Stimulated activated CD4-positive, alpha-beta T cell treated with anti-CD3 and anti-CD28 coated beads, Interleukin-12 subunit alpha, Interleukin-12 subunit beta, amount 100 ng/mL, for 48 hours (primary cell): ENCODE measurements at regions not wholly inside any gene's neighbourhood (a gene's known extent, or its start where the extent isn't known, plus 50 kb on each side); places are given as distances from the start of the nearest gene placed in this dataset.

Source experiments
- DNase-seq, 3 donors: peaks; one replicate each; pipeline ENCODE4 v3.0.0-alpha.2; 2020; ENCODE audit warnings: low read depth in 2 of 3, low spot score in 1 of 3

DNA sequence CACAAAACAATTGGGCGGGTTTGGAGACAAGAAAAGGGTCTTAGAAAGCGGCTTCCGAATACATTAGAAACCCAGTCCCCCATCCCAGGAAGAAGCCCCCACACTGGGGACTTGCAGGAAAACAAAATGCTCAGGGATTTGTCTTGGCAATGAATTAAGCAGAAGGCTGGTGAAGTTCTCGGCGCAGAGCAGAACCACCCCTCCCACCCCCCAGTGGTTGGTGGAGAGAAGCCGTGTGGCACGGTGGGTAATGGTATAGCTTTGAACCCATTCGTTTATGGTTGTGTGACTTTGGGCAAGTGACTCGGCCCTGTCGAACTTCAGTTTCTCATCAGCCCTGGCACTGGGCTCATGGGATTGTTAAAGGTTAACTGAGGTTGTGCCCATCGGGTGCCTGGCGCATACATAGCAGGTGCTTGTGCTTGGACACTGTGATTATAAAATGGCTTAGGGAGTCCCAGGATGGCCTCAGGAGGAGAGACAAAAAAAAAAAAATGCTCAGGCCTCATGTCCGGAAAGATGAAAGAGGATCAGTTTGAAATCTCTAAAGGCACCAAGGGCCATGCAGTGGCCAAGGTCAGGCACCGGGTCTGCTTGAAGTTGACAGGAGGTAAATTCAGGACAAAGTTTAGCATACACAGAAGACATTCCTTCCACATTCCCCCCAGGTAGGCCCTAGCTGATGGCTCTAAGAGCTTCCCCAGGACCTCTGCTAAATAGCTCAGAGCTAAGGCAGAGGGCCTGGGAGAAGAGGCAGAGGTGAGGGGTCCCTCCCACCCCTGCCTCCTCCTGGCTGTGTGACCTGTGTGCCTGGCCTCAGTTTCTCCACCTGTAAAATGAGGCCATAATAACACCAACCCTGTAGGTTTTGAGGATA lies 120.1 kb upstream of the PTPN1 start:
- no peak for DNase-seq

DNA sequence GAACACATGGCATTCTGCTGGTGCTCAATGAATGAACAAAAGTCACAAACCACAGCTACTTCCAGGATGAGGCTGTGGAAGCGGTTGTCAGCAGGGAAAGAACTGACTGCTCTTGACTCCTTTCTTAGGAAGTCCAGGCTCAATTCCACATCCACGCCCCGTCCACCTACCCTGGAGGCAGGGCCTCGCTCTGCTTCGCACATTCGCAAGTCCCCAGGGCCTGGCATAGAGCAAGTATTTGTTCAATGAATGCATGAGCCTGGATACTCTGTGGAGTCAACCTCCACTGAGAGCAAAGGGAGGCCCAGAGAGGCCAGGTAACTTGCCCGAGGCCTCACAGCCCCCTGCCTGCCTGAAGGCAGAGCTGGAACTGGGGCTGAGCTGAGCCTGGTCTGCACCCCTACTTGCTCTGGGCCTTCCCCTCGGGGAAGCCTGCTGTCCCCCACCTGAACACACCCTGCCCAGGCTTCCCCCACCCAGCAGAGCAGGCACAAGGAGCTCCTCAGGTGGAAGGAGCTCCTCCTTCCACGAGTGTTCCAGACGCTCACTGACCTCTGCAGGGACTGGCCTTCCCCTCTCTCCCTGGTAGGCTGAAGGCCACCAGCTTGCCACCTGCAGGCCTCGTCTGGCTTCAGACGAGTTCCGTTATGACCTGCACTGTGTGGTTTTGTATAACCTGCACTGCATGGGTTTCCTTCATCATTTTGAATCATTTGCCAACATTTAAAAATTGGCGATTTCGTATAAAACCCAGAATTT lies 119.3 kb upstream of the PTPN1 start:
- no peak for DNase-seq

DNA sequence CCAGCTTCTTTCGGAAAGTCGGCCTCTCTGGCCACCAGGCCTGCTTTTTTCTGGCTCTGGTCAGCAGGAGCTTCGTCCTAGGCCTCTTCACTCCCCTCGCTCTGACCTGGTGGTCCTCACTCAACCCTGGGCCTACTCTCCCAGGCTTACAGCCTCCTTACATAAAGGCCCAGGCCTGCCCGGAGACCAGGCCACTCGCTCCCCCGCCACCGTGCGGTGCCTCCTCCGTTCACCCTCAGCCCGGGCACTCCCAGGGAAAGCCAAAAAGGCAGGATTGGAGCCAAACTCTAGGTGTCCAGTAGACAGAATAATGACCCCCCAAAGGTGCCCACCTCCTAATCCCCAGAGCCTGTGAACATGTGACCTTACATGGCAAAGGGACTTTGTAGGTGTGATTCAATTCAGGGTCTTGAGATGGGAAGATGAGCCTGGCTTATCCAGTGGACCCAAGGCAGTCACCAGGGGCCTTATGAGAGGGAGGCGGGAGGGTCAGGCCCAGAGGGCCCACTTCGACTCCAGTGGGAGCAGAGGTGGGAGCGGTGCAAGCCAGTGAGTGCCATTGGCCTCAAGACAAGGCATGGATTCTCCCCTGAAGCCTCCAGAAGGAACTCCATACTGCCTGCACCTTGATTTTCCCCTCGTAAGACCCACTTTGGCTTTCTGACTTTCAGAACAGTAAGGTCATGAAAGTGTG lies 118.6 kb upstream of the PTPN1 start:
- no peak for DNase-seq

DNA sequence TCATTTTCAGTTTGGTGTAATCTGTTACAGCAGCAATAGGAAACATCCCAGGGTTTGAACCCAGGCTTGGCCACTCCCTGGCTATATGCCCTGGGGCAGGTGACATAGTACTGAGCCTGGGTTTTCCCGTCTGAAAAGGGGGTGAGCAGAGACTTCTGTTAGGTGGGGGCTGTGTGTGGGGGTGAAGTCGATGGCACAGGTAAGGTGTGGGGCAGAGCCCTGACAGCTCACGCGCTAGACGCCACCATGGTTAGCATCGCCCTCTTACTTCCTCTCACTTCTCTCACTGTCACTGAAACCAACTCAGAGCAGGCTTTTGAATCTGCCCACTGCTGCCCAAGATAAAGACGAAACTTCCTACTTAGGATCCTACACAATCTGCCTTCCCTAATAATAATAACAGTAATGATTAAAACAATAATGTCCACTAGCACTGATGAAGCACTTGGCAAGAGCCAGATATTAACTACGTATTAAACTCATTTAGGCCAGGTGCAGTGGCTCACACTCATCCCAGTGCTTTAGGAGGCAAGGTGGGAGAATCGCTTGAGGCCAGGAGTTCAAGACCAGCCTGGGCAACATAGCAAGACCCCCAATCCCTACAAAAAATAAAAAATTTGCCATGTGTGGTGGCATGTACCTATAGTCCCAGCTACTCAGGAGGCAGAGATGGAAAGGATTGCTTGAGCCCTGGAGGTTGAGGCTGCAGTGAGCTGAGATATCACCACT lies 117.9 kb upstream of the PTPN1 start:
- no peak for DNase-seq

DNA sequence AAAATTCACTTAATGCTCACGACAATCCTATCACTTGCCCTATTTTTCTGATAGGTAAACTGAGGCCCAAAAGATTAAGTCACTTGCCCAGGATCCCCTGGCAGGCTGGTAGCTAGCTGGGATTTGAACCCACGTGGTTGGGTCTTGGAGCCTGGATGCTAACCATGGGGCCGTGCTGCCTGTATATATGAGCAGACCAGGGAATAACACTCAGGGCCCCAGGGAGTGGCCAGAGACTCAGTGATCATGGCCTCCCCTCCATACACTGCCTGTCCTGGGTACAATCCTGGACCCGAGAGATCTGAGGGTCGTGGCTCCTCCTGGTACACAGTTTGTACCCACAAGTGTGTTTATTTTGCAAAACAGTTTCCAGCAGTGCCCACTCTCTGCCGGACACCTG lies 116.9 kb upstream of the PTPN1 start:
- no peak for DNase-seq

DNA sequence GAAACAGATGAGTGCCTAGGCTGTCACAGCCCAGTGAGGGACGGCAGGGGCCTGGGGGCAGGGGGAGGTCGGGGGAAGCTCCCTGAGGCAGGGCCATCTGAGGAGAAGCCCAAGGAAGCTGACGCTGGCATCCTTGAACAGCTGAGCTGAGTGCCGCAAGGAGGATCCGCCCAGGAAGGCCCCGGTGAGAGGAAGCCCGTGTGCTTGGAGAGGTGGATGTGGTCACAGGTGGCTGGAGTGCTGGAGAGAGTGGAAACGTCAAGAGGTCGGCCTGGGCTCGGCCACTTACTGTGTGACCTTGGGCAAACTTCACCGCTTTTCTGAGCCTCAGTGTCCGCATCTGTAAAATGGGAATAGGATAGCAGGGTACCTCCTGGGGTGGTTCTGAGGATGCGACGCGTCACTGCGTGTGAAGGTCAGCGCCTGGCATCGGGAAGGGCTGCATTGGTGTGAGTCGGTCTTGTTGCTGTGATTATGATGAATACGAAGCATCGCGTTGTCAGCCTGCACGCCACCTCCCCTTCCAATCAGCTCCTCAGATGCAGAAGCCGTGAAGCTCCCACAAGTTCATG lies 116.1 kb upstream of the PTPN1 start:
- no peak for DNase-seq

DNA sequence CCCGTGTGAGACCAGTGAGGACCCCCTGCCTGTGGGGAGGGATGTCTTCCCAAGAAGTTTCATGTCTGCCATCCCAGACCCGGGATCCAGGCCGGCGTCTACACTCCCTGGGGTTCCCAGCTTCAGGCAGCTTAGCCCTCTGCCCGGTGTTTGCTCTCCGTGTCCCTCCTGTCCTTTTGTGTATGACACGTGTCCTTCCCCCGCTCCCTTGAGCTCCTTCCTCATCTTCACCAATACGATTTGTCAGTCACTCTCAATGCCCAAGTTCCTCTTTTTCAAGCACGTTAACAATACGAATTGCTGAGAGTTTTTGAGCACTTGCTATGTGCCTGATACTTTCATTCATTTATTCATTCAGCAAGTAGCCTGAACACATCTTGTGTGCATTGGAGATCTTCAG lies 115.6 kb upstream of the PTPN1 start:
- no peak for DNase-seq

DNA sequence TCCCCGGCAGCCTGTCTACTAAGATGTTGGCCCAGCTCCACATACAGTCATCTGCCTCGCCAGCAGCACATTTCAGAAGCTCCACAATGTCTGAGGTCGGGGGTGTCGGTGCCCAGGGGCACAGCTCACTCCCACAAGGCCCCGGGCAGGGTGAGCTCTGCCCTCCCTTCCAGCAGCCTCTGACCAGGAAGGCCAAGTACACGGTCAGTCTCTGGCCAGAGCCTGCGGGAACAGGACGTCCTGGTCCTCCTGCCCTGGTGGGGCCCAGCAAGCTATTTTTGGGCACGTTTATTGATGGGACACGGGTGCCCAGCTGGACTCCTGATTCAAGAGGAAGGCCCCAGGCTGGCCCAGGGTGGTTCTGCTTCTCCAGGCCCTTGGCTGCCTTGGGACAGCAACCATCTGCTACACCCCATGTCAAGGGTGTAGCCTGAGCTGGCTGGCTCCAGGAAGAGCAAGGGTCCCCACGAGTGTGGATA lies 114.9 kb upstream of the PTPN1 start:
- DNase-seq: no peak

DNA sequence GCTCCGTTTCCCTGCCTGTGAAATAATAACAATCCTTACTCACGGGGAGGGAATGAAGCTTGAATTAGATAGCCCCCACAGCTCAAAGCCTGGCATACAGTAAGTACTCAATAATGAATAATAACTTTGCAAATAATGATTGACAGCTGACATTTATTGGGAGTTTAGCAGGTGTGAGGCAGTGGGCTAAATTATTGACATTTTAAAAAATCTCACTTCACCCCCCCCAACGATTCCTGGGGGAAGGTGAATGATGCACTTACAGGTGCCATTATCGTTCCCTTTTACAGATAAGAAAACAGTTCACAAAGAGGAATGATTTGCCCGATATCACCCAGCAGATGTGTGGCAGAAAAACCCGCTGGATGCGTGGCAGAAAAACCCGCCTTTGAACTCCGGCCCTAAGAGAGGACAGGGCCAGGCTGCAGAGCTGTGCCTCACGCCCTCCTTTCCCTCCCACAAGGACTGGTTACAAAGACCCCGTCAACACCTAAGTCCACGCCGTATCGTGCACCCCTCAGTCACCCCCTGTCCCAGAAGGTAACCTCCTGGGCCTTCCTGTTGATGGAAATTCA lies 114.2 kb upstream of the PTPN1 start:
- no peak for DNase-seq

DNA sequence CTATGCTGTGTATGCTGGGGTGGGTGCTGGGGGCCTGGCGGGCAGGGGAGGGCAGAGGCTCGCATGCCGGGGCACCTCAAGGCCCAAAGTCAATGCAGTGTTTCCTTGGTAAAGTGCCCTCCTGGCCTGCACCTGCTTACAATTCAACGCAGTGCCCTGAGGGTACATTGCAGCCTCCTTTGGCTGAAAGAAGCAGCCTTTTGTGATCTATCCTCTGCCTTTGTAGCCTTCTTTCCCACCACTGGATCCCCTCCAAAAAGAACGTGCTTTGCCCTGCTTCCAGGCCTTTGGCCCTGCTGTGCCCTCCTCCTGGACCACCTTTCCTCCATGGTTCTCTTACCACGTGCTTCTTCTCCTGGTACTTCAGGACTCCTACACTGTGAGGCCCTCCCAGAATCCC lies 113.6 kb upstream of the PTPN1 start:
- DNase-seq: no peak

DNA sequence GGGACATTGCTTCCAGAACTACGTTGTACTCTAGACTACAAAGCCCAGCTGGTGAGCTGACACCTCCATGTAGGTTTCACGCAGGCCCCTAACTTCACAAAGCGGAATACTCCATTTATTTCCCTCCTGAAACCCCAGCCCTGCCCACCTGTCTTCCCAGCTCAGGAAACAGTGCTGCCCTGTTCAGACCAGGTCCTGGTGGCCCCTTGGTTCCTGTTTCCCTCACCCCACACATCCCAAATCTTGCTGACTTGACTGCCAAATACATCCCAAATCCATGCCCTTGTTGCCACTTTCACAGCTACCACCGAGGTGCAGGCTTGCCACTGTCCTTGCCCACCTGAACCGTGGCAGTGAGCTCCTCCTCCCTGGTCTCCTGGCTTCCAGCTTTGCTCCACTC lies 113.1 kb upstream of the PTPN1 start:
- no peak for DNase-seq

DNA sequence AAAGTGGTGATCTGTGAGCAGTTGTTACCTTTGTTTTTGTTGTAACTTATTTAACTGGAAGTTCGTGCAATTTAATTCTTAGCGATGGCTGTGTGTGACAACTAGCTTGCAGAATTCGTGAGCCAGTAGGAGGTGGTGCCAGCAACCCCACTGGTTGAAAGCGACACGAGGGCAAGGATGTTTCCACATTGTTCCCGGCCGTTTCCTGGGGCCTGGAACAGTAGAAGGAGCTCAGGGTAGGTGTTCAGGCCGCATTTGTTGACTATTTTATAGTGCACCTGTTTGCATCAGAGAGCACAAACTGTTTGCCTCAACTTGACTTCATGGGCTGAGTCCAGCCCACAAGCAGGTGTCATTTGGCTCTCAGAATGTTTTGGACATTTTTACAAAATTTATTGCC lies 112.1 kb upstream of the PTPN1 start:
- DNase-seq: no peak

DNA sequence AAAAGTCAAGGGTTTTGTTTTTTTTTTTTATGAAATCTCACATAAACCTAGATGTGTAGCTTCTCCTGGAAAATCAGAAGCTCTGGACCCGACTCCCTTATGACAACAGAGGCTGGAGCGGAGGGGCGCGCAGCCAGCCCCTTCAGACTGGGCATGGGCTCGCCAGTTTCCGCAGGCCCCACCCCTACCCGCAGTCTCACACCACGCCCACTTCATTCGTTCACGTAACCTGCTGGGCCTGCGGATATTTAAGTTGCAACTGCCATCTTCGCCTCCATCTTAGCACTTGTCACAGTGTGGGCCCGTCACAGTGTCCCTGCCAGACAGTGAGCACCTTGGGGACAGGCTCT lies 111.7 kb upstream of the PTPN1 start:
- DNase-seq: no peak

DNA sequence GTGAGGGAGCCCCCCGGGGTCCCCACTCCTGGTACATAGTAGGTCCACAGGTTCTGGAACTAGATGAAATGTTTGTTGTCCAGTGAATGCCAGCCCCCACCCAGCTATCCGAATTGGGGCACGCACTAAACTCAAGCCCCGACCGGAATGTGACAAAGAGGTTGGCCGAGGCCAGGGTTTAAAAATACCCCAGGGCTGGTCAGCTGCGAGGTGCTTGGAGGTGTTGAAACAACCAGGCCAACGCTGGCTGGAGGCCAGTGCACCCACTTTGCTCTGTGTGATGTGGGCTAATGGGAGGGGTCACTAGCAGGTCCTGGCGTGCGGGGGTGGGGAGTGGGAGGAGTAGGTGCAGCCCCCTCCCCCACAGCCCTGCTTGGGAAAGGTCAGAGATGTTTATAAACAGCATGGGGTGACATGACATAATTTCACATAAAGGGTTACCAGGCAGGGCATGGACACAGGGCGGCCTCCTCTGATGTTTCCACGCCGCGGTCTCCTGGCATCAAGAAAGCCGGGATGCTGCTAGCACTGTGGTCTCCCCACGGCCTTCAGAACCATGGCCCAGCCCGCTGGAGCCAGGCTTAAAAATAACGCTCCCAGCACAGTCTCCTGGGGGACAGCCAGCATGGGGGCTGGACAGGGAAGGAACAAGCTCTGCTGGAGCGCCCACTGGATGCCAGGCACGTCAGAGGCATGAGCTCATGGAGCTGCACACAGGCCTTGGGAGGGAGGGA lies 111.2 kb upstream of the PTPN1 start:
- DNase-seq: no peak

DNA sequence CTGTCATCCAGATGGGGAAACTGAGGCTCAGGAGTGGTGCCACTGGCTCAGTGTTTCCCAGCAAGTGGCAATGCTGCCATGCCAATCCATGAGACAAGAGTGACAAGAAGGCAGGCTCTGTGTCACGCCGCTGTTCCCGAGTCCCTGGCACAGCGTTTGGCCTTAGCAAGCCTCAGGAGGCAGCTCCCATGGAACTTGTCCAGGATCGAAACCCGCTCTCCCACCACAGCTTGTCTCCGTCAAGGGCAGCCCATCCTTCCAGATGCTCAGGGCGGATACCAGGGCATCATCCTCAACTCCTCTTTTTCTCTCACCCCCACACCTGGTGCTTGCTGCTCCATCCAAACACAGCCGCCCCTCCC lies 110.6 kb upstream of the PTPN1 start:
- DNase-seq: no peak

DNA sequence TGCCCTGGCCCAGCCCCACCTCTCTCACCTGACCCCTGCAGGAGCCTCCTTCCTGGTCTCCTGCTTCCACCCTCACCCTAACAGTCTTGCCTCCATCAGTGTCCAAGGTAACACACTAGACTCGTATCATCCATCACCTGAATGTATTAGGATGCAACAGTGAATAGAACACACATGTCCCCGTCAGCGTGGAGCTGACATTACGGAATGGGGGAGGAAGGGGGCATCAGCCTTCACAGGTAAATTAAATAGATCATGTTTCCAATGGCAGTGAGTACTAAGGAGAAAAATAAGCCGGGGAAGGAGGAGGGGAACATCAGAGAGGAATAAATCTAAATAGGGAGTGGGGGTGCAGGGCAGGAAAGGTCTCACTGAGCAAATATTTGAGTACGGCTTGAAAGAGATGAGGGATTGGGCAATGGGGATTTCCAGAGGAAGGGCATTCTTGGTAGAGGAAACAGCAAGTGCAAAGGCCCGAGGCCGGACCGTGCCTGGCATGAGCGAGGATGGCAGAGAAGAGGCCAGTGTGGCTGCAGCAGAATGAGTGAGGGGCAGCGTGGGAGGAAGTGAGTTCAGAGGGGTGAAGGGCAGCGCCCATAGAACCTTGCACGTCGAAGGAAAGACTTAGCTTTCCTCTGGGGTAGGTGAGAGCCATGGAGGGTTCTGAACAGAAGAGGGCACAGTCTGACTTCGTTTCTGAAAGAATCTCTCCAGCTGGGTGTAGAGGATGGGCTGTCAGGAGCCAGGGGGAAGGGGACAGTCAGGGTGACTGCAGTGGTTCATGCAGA lies 110.1 kb upstream of the PTPN1 start:
- DNase-seq: no peak

DNA sequence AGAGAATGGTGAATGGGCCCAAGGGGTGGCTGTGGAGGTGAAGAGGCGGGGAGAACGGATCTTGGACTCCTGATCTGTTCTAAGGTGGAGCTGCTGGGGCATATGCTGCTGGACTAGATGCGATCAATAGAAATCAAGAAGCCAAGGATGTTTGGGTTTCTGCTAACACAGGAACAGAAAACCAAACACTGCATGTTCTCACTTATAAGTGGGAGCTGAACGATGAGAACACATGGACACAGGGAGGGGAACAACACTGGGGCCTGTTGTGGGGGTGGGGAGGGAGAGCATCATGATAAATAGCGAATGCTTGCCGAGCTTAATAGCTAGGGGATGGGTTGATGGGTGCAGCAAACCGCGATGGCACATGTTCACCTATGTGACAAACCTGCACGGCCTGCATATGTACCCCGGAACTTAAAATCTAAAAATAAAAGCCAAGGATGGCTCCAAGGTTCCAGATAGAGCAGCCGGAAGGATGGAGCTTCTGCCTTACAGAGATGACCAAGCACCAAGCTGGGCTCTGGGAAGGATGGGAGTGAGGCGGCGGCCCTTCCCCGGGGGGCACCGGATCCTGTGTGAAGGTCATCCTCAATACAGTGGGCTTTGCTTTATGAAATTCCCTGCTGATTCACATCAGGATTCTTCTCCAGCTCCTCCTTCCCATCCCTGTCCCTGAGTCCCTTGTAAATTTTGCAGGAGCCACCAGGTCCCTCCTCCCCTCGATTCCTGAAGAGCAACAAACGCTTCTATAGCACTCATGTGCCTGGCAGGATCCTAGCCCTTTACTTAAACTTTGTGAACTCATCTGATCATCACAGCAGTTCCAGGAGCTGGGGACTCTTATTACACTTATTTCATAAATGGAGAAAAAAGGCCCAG lies 109.2 kb upstream of the PTPN1 start:
- DNase-seq: no peak
